NB4 (cell line): ENCODE measurements at regions not wholly inside any gene's neighbourhood (a gene's known extent, or its start where the extent isn't known, plus 50 kb on each side); places are given as distances from the start of the nearest gene placed in this dataset.

ENCODE experiments used
- MYC ChIP-seq: IDR thresholded peaks from 2 replicates; pipeline ENCODE4 v1.6.1; 2011; ENCODE audit warnings: low read depth, low read length
- POLR2A ChIP-seq: IDR thresholded peaks from 2 replicates; pipeline ENCODE4 v1.6.1; 2011; ENCODE audit warnings: mild to moderate bottlenecking; ENCODE audit not compliant: insufficient read length; ENCODE audit errors: extremely low read depth
- TF ChIP-seq, protein P1 (sequence below): IDR thresholded peaks from one replicate; pipeline ENCODE4 v1.5.1; 2012; ENCODE audit warnings: low read depth, low read length
- TF ChIP-seq, protein P2 (sequence below): IDR thresholded peaks from 2 replicates; pipeline ENCODE4 v1.6.1; 2011; ENCODE audit warnings: low read depth, low read length

DNA sequence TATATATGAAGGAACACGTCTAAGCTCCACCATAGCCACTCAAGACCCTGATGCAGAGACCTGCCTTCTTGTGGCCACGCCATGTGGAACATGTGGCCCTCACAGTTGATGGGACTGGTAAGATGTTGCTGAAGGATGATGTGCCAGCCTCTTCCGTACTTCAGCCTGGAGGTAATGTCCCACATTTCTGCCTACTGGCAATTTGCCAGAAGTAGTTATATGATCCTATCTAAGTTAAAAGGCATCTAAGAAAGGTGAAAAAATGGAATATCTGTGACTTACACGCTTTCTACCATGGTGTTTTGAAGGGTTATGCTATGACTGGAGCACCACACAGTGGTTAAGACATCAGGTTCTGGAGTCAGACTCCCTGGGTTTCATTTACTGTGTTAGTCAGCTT, 948.7 kb upstream of the GHITM start:
- TF ChIP-seq, protein P1, sequence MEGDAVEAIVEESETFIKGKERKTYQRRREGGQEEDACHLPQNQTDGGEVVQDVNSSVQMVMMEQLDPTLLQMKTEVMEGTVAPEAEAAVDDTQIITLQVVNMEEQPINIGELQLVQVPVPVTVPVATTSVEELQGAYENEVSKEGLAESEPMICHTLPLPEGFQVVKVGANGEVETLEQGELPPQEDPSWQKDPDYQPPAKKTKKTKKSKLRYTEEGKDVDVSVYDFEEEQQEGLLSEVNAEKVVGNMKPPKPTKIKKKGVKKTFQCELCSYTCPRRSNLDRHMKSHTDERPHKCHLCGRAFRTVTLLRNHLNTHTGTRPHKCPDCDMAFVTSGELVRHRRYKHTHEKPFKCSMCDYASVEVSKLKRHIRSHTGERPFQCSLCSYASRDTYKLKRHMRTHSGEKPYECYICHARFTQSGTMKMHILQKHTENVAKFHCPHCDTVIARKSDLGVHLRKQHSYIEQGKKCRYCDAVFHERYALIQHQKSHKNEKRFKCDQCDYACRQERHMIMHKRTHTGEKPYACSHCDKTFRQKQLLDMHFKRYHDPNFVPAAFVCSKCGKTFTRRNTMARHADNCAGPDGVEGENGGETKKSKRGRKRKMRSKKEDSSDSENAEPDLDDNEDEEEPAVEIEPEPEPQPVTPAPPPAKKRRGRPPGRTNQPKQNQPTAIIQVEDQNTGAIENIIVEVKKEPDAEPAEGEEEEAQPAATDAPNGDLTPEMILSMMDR, result no peak
- TF ChIP-seq MYC, result no peak
- TF ChIP-seq POLR2A, result no peak
- TF ChIP-seq, protein P2, sequence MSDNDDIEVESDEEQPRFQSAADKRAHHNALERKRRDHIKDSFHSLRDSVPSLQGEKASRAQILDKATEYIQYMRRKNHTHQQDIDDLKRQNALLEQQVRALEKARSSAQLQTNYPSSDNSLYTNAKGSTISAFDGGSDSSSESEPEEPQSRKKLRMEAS, result no peak
